NOMO-1 treated with dmso at 0.1 percent for 144 hours (cell line): ENCODE measurements at regions not wholly inside any gene's neighbourhood (a gene's known extent, or its start where the extent isn't known, plus 50 kb on each side); places are given as distances from the start of the nearest gene placed in this dataset.
"Not testable (repeated sequence)": the region's sequence is repeated elsewhere in the genome, so short reads cannot be mapped to it uniquely, and the experiment has no call there.

ENCODE experiments used
- DNase-seq: peaks from one replicate; lab custom pipeline; 2025; ENCODE audit not compliant: unreplicated experiment; lab: John Stamatoyannopoulos, UW

- DNase-seq: no peak
Observed at GRCh38 chr16:25566183-25566582, 125.6 kb upstream of the HS3ST4 start.

GRCh38 chr16:25563700-25564099 lies 128.1 kb upstream of the HS3ST4 start:
- DNase-seq: no peak

- not testable (repeated sequence) for DNase-seq
Observed at GRCh38 chr16:25561723-25562122, 130.0 kb upstream of the HS3ST4 start.

GRCh38 chr16:25556968-25557312 lies 134.8 kb upstream of the HS3ST4 start:
- DNase-seq: not testable (repeated sequence)

GRCh38 chr16:25556289-25556967 lies 135.3 kb upstream of the HS3ST4 start:
- not testable (repeated sequence) for DNase-seq

GRCh38 chr16:25553711-25554436 lies 137.9 kb upstream of the HS3ST4 start:
- DNase-seq: no peak

GRCh38 chr16:25550647-25551046 lies 141.1 kb upstream of the HS3ST4 start:
- DNase-seq: no peak

GRCh38 chr16:25546791-25547190 lies 145.0 kb upstream of the HS3ST4 start:
- DNase-seq: no peak

- no peak for DNase-seq
Observed at GRCh38 chr16:25544294-25544693, 147.5 kb upstream of the HS3ST4 start.

GRCh38 chr16:25542306-25542705 lies 149.5 kb upstream of the HS3ST4 start:
- no peak for DNase-seq

GRCh38 chr16:25539767-25540166 lies 152.0 kb upstream of the HS3ST4 start:
- DNase-seq: not testable (repeated sequence)

- DNase-seq: no peak
Observed at GRCh38 chr16:25523183-25523582, 168.6 kb upstream of the HS3ST4 start.

GRCh38 chr16:25512041-25512440 lies 179.7 kb upstream of the HS3ST4 start:
- no peak for DNase-seq

- DNase-seq: no peak
Observed at GRCh38 chr16:25509456-25509855, 182.3 kb upstream of the HS3ST4 start.

GRCh38 chr16:25501530-25502255 lies 190.1 kb upstream of the HS3ST4 start:
- no peak for DNase-seq

- DNase-seq: no peak
Observed at GRCh38 chr16:25494292-25494691, 197.5 kb upstream of the HS3ST4 start.

GRCh38 chr16:25493136-25493811 lies 198.5 kb upstream of the HS3ST4 start:
- no peak for DNase-seq

- DNase-seq: no peak
Observed at GRCh38 chr16:25488435-25488834, 203.3 kb upstream of the HS3ST4 start.

GRCh38 chr16:25487888-25488287 lies 203.9 kb upstream of the HS3ST4 start:
- DNase-seq: no peak

- no peak for DNase-seq
Observed at GRCh38 chr16:25481636-25482035, 210.1 kb upstream of the HS3ST4 start.

- DNase-seq: no peak
Observed at GRCh38 chr16:25478476-25478875, 213.3 kb upstream of the HS3ST4 start.
